DMS53 treated with DMSO at 0.1 percent for 48 hours (cell line): ENCODE measurements at regions not wholly inside any gene's neighbourhood (a gene's known extent, or its start where the extent isn't known, plus 50 kb on each side); places are given as distances from the start of the nearest gene placed in this dataset.

ENCODE experiments used
- DNase-seq: peaks from one replicate; lab custom pipeline; 2025; ENCODE audit not compliant: unreplicated experiment; lab: John Stamatoyannopoulos, UW

DNA sequence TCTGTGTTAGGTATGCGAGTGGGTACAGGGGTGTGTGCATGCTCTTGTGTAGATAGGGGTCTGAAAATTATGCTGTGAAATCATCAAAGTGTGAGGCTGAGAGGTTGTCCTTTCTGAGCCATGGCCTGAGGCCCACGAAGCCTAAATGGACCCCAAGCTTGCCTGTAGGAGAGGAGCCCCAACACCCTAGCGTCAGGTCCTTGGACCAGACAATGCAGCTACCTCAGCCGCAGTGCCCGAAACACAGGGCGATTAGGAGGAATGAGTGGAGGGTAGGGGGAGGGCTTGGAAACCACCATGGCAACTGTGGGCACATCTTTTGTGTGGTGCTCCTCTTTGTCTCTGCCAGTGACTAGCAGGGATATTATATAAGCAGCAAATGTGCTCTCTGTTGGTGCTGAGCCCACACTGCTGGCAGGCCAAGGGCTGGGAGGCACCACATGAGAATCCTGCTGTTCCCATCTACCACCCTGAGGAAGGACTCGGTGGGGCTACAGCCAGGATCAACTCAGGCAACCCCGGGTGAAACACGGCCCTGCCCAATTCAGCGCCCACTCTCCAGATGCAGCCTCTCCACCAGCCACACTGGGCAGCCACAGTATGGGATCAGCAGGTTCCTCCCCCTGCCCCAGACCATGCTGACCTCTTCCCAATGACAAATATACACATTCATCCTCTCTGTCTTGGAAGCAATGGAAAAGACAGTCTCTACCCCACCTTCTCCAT is 84.6 kb upstream of the FSTL4 start:
- DNase-seq, result no peak

DNA sequence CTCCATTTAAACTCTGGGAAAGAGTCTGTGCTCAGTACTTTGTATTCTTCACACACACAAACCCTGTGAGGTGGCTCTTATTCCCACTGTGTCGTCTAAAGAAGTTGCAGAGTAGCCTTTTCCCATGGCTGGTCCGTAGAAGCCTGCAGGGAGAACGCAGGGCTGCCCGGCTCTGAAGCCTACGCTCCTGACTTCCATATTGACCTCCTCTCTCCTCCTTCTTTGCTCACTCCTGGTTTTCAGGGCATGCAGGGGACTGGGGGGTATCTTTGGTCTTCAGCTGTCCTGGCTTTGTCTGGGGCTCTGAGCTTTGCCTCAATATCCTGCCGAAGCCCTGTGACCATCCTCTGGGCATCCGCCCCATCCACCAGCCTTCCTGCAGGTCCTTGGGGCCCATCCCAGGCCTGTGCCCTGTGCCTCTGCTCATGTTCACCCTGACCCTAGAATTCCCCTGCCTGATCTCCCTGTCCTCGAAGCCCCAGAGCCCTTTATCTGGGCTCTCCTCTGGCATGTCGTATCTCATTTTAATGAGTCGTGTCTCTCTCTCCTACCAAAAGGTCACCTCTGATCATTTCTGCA is 83.8 kb upstream of the FSTL4 start:
- DNase-seq, result no peak

GRCh38 chr5:133694181-133694831 is 82.0 kb upstream of the FSTL4 start:
- no peak for DNase-seq

GRCh38 chr5:133691448-133691847 is 79.1 kb upstream of the FSTL4 start:
- DNase-seq, result peak; percentile 56

GRCh38 chr5:133690746-133691145 is 78.4 kb upstream of the FSTL4 start:
- DNase-seq, result no peak

DNA sequence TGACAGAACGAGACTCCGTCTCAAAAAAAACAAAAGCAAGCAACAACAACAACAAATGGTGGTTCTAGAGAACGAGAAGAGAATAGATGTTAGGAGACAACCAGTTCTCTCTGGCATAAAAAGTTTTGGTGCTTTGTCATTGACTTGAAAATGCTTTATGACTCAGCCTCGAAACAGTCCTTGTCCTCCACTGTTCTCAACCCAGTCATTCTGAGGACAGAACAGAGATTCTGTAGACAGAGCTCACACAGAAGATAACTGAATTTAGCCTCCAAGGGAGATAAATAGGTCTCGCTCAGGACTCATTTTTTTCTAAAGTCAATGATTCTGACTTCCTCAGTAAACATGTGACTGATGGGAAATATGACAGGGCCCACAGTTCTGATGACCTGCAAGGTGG is 76.0 kb upstream of the FSTL4 start:
- no peak for DNase-seq

DNA sequence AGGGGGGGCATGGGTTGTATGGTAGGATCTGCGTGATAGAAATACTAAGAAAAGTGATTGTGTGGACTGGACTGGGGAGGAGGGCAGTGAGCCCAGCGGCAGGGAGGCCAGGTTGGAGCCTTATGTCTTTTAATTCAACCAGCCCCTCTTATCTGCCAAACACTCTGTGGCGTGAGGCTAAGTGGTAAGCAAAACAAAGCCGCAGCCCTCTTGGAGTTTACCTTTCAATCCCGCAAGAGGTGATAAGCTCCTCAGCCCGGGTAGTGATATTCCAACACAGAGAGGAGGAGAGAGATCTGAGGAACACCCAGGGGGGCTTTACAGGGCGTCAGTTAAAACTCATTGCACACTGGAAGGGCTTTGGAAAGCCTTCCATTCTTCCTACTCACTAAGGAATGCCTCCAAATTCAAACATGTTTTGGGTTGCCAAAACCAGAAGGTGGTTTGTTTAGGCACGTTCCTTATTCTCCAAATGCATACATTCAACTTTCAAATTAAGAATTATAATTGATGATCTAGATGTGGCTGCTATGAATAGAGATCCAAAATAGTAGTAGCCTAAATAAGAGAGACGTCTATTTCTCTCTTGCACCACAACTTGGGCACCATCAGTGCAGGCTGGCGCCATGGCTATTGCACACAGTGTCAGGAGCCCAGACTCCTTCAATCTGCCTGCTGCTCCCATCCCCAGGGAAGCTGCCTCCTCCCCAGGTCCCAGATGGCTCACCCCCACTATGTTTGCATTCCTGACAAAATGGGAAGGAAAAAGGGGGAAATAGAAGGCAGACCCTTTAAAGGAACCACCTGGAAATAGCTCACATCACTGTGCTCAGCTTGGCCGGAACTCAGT is 75.1 kb upstream of the FSTL4 start:
- DNase-seq, result no peak

GRCh38 chr5:133686566-133686965 is 74.2 kb upstream of the FSTL4 start:
- DNase-seq, result no peak

GRCh38 chr5:133685402-133686018 is 73.2 kb upstream of the FSTL4 start:
- DNase-seq, result no peak

DNA sequence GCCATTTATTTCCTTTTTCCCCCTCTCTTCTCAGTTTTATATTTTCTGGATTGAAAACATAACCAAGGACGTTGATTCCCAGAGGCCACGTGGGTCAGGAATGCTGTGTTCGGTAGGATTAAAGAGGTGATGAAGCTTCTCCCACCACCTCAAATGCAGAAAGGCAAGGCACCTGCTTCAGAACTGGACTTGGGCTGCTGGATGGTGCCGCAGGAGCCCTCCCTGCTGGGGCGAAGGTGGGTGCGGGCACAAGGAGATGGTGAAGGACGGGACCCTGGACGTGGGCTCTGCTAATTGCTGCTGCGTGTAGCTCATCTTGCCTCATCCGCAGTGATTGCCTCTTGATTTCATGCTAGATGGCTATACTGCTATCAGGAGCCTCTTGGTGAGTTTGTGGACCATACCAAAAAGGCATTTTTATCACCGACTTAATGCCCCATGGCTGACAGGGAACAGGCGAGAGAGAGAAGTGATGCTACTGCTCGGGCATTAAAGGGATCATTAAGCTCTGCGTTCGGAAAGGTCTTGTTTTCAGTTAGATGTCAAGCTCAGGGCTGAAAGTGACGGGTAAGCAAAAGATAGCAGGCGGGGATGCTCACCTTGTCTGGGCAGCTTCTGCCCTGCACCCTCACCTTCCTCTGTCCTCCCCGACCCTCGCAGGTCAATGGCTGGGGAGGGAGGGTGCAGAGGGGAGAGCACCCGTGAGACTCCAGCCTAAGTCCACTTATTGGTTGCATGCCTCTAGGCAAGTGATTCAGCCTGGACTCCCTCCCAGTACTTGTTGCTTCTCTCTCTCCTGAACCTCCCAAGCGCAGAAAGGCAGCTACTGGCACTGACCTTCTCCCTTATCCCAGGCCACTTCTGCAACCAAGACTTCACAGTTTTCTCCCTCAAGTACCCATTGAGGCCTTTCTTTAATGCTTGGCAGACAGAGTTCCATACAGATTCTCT is 71.6 kb upstream of the FSTL4 start:
- no peak for DNase-seq

- DNase-seq, result no peak
Measured at GRCh38 chr5:133682451-133682850, 70.1 kb upstream of the FSTL4 start.

DNA sequence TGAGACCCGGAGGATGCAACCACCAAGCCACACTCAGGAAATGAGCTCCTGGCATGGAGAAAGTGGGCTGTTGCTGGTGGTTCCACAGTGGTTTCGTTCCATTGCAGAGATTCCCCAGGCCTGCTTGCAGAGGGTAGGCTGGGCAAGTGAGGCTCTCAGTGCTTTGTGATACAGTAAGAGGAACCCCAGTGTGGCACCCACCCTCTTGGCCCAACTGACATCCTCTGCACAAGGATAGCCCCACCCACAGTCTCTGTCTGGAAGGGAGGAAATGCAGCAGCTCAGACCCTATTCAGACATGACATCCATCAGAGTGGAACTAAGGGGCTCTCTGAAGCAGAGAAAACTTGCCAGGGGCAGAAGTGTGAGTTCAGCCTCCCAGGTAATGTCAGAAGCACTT is 69.6 kb upstream of the FSTL4 start:
- no peak for DNase-seq

- DNase-seq, result no peak
Measured at GRCh38 chr5:133680830-133681565, 68.7 kb upstream of the FSTL4 start.

DNA sequence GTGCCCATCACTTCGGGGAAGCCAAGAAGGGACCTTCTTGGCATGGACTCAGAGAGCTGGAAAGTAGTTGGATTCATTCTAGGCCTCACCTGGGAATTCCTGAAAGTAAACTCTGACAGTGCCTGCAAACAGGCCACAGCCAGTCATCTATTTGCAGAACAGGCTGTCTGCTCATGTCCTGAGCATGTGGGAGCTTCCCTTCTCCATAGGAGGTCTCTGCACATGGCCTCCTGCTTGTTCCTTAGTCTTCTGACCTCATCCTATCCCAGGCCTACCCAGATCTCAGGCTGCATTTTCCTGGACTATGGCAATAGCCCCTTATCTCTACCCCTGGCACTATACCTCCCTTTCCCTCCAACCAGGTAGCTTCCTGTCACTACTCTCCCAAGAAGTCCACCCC is 67.2 kb upstream of the FSTL4 start:
- DNase-seq, result no peak

DNA sequence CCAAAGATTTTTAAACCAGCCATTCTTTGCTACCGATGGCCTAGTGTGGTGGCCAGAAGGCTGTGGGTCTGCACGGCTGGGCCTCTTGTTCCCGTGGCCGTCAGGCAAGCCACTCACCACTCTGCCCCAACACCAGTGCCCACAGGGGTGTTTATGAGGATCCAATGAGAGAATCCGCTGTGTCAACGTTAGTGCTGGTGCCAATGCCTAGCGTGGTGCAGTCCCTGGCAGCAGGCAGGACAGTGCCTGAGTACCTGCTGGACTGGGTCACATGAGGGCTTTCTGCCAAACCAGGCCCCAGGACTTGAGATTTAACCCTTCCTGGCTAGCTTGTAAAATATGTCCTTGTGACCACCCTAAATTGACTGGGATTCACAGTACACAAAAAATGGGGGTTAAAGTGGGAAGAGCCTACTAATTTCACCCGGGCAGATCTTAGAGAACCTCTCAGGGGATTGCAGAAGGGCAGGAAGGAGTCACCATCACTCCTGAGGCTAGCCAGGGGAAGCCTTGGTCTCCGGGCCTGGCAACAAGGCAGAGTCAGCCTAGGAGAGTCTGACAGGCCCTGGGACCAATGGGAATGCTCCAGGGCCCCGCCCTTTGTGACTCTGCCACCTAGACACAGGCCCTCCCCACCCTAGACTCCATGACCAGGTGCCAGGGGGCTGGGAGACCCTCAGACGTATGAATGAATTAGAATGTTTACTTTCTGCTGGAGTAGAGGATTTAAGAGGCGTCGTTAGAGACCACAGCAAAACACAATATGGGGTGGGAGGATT is 63.2 kb upstream of the FSTL4 start:
- DNase-seq, result no peak

GRCh38 chr5:133670336-133670735 is 58.0 kb upstream of the FSTL4 start:
- DNase-seq, result no peak

DNA sequence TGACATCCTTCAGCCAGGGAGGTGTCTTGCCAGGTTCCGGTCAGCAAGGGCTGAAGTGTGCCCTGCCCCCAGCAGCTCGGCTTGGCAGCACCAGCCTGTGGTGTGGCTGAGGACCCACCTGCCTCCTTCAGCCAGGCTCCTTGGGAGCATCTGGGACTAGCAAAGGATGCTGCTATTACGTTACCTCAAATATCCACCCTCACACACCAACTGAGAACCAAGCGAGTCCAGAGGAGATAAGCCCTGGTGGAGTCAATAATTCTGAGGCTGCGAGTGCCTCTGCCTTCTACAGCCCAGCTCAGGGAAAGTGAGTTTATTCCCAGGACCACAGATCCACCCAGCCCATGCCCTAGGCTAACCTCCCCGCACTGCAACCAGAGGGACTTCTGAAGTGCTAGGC is 57.1 kb upstream of the FSTL4 start:
- DNase-seq, result no peak

DNA sequence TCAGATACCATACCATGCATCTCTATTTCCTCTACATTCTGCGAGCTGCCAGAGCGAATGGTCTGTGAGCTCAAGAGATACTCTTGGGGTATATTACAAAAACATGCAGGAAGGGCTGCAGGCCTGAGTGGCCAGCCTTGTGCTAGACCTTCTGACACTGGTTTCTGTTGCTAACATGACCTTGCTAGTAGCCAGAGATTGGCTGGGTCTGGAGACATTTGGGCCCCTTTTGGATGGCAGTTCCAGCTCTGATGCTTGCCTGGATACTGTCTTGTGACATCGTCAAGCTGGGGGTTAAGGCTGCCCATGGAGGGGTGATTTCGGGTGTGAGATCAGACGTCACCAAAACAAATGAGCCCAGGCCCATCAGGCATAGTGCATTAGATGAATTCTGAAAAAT is 56.1 kb upstream of the FSTL4 start:
- DNase-seq, result no peak

GRCh38 chr5:133667217-133667616 is 54.9 kb upstream of the FSTL4 start:
- no peak for DNase-seq
